ENCODE measurements at regions not wholly inside any gene's neighbourhood (a gene's known extent, or its start where the extent isn't known, plus 50 kb on each side); places are given as distances from the start of the nearest gene placed in this dataset.
A peak's percentile ranks its signal among the peaks of the same experiment; 100 is the strongest.
"Not testable (repeated sequence)": the region's sequence is repeated elsewhere in the genome, so short reads cannot be mapped to it uniquely, and the experiment has no call there.

DNA sequence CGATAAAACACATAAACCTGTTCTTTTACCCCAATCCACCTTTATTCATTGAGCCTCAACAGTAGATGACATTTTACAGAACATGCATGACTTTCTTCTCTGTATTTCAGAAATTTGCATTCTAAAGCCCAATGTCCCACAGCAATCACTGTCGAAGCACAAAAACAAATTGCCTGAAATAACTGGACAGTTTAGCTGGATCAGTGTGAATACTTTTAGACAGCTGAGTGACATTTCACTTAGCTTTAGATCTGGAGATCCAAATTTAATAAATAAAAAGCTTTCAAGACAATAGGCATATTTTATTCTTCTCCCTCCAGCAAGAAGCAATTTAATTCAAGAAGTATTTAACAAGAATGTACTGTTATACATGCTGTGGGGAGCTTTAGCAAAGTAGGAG, 109.1 kb upstream of the FSCB start:
- no peak for DNase-seq (ENCODE audit: low spot score)

DNA sequence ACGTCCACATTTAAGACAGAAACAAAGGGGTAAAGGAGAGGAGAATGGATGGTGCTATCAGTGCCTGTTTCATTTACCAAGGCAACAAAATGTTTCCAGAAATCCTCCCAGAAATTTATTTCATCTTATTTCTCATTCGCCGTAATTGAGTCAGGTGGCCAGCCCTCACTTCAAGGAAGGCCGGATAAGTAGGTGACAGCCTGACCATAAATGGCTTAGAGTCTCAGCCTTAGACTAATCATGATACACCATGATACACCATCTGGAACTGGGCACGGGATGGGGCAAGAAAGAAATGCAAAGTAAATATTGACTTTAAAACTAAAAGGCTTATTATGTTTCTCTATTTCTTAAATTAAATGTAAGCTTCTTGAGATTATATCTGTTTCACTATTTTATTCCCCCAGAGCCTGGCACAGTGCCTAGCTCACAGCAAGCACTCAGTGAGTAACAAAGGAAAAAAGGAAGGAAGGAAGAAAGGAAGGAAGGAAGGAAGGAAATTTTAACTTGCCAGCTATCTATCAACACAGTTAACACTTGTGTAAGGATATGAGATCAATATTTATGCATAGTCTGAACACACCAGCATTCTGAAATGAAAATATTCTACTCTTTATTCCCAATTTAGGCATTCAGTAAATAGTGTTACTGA, 106.1 kb upstream of the FSCB start:
- no peak for DNase-seq (ENCODE audit: low spot score)

DNA sequence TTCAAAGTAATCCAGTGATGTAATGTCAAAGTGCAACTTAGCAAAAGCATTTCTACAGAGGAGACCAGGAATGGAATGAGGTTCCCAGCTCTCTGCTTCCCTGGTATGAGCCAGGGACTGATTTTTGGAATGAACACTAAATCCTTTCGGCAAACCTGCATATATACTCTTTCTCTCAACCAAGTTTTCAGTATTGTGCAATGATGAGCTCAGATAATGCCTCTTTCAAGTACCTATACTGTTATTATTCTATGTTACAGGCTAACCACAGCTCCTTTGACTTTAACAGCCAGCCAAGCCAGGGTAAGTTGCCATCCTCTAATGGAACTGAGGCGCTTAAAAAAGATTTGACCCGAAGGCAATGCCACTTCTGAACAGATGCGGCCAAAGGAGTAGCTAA, 104.9 kb upstream of the FSCB start:
- DNase-seq (ENCODE audit: low spot score): no peak

DNA sequence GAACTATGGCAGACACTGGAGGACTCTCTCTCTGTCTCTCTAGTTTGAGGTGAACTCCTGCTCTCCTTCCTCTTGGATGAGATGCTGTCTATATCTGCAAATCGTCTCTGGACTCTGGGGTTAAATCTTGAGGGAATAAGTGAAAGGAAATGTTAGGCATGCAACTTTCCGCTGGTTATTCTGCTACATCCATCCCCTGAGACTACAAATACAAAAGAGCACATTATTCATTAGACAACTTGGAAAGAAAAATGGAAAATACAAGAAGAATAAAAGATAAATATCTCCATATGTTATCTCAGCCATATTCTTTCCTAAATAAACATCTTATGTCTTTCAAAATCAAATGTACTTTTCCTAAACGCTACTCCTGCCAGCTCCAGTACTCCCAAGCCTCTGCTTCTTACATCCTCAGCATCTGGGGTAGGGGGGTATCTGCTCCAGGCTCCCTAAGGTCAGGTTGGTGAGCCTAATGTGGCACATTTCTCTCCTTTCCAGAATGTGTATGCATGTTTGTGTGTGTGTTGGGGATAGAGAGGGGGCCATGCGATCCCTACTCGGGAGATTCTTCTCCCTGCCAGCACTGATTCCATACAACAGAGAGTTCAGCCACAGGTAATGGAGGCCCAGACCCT, 102.9 kb upstream of the FSCB start:
- DNase-seq (ENCODE audit: low spot score): no peak

DNA sequence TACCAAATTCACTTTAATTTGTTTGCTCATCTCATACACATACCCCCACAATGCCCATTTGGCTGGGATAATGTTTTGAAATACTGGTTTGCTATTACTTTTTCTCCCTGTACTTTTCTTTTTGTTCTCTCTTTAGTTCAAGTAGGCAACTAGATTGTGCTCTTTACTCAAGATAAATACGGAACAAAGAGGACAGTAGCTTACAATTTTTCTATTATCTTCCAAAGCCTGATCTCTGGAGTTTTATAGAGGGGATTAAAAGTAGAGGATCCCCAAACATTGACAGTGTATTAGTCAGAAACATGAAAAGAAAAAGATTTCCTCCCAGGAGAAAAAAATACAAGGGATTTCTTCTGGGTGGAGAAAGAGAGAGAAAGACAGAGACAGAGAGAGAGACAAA, 102.1 kb upstream of the FSCB start:
- DNase-seq (ENCODE audit: low spot score): no peak

DNA sequence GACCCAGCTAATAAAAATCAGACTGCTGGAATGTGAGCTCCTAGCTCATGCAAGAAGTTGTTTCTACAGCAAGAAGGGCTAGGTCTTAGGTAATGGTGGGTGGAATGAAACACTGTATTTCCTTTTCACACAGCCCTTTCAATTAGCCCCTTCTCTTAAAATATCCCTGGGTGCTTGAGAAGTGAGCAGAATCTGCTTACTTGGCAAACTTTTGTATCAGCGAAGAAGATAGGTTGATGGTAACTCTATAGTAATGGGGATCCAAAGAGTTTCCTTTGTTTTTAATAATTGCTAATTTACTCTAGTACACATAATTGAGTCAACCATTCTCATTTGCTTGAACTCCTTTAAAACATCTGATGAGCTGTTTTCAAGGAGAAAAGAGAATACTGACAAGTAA, 100.6 kb upstream of the FSCB start:
- DNase-seq (ENCODE audit: low spot score): no peak

DNA sequence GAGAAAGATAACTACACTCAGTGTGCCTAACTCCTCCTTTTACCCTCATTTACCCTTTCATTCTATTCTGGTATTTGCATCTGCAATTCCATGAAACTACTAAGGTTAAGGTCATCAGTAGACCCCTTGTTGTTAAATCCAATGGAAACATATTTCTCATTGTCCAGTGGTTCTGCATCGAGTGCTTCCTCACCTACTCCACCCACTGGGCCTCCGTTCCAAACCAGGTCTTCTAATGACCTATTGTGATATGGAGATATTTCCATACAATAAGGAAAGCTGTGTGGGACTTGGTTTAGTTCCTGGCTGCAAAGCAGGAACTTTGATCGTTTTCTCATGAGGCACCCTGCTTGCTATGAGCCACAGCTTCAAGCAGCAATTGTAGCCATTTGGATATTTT, 99.5 kb upstream of the FSCB start:
- DNase-seq (ENCODE audit: low spot score): no peak

DNA sequence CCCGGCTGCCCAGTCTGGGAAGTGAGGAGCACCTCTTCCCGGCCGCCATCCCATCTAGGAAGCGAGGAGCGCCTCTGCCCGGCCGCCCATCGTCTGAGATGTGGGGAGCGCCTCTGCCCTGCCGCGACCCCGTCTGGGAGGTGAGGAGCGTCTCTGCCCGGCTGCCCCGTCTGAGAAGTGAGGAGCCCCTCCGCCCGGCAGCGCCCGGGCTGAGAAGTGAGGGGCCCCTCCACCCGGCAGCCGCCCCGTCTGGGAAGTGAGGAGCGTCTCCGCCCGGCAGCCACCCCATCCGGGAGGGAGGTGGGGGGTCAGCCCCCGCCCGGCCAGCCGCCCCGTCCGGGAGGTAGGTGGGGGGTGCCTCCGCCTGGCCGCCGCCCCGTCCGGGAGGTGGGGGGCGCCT, 94.2 kb upstream of the FSCB start:
- not testable (repeated sequence) for DNase-seq (ENCODE audit: low spot score)

DNA sequence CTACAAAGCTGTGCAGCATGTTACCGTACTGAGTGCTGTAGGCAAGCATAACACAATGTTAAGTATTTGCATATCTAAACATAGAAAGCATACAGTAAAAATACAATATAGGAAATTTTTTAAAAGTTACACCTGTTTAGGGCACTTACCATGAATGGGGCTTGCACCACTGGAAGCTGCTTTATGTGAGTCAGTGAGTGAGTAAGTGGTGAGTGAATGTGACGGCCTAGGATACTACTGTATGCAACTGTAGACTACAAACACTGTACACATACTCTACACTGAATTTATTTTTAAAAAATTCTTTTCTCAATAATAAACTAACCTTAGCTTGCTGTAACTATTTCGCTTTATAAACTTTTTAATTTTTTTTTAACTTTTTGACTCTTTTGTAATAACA, 82.1 kb upstream of the FSCB start:
- DNase-seq (ENCODE audit: low spot score): no peak

DNA sequence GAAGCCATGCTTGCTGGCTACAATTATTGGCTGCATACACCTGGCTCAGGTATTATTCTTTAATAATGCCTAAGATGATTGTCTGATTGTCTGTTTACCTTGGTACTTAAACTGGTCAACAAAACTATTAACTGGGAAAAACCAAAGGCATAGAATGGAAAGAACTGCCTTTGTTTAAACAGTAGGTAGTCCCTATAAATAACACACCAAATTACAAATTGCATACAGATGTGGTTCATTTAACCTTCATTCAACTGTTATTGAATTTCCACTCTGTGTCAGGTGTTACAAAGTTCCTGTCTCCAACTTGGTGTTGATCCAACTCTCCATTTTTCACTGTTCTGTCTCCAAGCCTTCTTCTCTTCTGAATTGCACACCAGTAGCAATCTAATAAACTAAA, 79.8 kb upstream of the FSCB start:
- DNase-seq (ENCODE audit: low spot score): no peak

DNA sequence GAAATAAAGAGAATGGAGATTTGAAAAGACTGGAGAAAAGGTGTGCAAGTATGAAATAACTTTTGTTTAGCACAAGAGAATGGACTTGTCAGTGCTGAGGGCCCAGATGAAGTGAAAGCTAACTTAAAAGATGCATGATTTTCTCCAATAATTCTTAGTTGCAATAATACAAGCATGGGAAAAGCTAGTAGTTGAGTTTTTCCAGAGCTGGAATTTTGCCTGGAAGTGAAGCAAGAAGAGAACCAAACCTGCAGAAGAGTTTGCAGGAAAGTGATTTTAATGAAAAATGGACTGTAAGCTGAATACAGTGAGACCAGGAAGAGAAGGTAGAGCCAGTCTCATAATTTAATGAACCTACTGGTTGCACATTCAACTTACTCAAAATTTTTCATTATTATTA, 69.3 kb upstream of the FSCB start:
- no peak for DNase-seq (ENCODE audit: low spot score)

DNA sequence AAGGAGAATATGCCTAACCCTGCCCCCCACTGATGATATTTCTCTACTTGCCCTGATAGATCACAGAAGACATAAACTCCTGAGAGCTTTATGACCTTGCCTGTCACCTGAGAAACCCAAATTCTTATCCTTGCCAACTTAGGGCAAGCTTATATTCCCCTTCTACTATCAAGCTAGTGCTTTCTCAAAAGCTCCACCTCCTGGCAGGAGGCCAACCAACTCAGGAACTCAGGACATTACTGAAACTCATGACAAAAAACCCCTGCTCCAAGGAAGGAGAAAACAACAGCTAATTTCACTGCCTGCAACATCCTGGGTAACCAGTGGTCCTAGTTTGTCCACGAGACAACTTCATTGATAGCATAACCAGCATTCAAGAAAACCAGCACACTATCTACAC, 60.9 kb upstream of the FSCB start:
- no peak for DNase-seq (ENCODE audit: low spot score)

DNA sequence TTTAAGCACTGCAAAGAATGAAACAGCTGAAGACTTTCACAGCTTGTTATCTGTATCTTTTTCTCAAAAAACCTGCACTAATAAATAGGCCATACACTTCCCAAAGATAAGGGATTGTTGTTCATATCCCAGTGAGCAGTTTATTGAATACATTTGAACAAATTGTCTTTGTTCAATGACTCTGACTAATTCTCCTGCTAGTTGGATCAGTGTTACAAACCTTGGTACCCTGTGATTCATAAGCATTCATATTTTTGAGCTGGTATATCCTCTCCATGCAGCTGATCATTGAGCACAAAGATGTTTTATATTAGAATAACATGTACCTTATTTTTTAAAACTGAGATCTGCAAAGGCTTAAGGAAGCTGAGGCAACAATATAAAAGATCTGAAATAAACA, 58.9 kb upstream of the FSCB start:
- DNase-seq (ENCODE audit: low spot score): no peak

DNA sequence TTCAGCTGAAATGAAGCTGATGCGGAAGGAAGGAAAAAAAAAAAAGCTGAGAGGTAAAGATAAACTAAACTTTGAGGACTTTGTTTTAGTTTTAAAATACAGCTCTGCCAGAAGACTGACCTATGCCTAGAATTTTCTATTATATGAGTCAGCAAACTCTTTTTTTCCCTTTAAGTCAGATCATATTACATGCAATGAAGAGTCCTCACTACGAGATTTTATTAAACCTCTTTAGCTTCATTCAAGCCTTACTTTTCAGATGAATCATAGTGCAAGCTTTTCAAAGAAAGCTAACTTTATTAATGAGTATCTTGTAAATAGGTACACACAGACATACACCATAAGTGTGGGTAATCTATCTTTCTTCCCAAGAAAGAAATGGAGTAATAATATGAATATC, 57.8 kb upstream of the FSCB start:
- peak; percentile 49 for DNase-seq (ENCODE audit: low spot score)

Measured in H4 (cell line).